ENCODE measurements at regions not wholly inside any gene's neighbourhood (a gene's known extent, or its start where the extent isn't known, plus 50 kb on each side); places are given as distances from the start of the nearest gene placed in this dataset.
A peak's percentile ranks its signal among the peaks of the same experiment; 100 is the strongest.

GRCh38 chr3:175965036-175965435, 1105.9 kb downstream of the NAALADL2 start:
- ChIA-PET POLR2A (ENCODE audit: unreplicated experiment) (no interaction called here), CTCF (no interaction called here)
- Histone ChIP-seq H3K9me3 (ENCODE audit: insufficient read depth, low read depth) (peaks cover 3% of the 10 kb centered on the region), H2AFZ (no peak overlapping the region), H3F3A (ENCODE audit: insufficient read depth, low read depth) (no peaks in the 10 kb centered on the region), H3K4me1 (replicated peaks; ENCODE audit: insufficient read depth) (no peaks in the 10 kb centered on the region), H3K9me2 (ENCODE audit: insufficient read depth) (no peaks in the 10 kb centered on the region), H4K20me1 (ENCODE audit: insufficient read depth) (no peaks in the 10 kb centered on the region), H3K27ac (no peak overlapping the region), H3K4me2 (no peak overlapping the region), H3K79me2 (ENCODE audit: low read depth) (no peaks in the 10 kb centered on the region), H3K4me3 (no peak overlapping the region), H3K27me3 (ENCODE audit: insufficient read depth, low read depth) (no peaks in the 10 kb centered on the region), H3K36me3 (ENCODE audit: low read depth) (no peaks in the 10 kb centered on the region)
- no peak for DNase-seq
- intact Hi-C loops (cut with micrococcal nuclease; ENCODE audit: unreplicated experiment): no loop called here
- no TSS peak for BruUV-seq (replicated peaks)
- no peak for TF ChIP-seq CTCF (conservative IDR thresholded peaks at IDR 0.05)
- TF ChIP-seq EZH2 (IDR thresholded peaks at IDR 0.05; ENCODE audit: low read depth): no peak

- Histone ChIP-seq H3K79me2 (ENCODE audit: low read depth) (no peaks in the 10 kb centered on the region), H3K4me3 (no peak overlapping the region), H4K20me1 (ENCODE audit: insufficient read depth) (no peaks in the 10 kb centered on the region), H3K4me1 (replicated peaks; ENCODE audit: insufficient read depth) (no peaks in the 10 kb centered on the region), H3F3A (ENCODE audit: insufficient read depth, low read depth) (no peaks in the 10 kb centered on the region), H3K9me2 (ENCODE audit: insufficient read depth) (no peaks in the 10 kb centered on the region), H3K27ac (no peak overlapping the region), H2AFZ (no peak overlapping the region), H3K9me3 (ENCODE audit: insufficient read depth, low read depth) (no peaks in the 10 kb centered on the region), H3K27me3 (ENCODE audit: insufficient read depth, low read depth) (no peaks in the 10 kb centered on the region), H3K4me2 (no peak overlapping the region), H3K36me3 (ENCODE audit: low read depth) (no peaks in the 10 kb centered on the region)
- no peak for DNase-seq
- ChIA-PET CTCF (interaction anchor here (1.1 kb wide), 1 partner anchor 473 kb away, joined by 5 read pairs; no protein-coding TSS in a partner anchor), POLR2A (ENCODE audit: unreplicated experiment) (no interaction called here)
- no TSS peak for BruUV-seq (replicated peaks)
- TF ChIP-seq CTCF (conservative IDR thresholded peaks at IDR 0.05) (no peak), EZH2 (IDR thresholded peaks at IDR 0.05; ENCODE audit: low read depth) (no peak)
- intact Hi-C loops (cut with micrococcal nuclease; ENCODE audit: unreplicated experiment): loop anchor here (1.0 to 10.0 kb wide), 3 partner anchors 473 to 980 kb away; no protein-coding TSS in a partner anchor
Observed at GRCh38 chr3:175957427-175957826, 1098.3 kb downstream of the NAALADL2 start.

- intact Hi-C loops (cut with micrococcal nuclease; ENCODE audit: unreplicated experiment): loop anchor here (1.0 to 10.0 kb wide), 3 partner anchors 473 to 980 kb away; no protein-coding TSS in a partner anchor
- H3K9me3 ChIP-seq (ENCODE audit: insufficient read depth, low read depth): no peaks in the 10 kb centered on the region
- H3K4me1 ChIP-seq (replicated peaks; ENCODE audit: insufficient read depth): no peaks in the 10 kb centered on the region
- no peak overlapping the region for H3K4me3 ChIP-seq
- no peak overlapping the region for H2AFZ ChIP-seq
- H3K27me3 ChIP-seq (ENCODE audit: insufficient read depth, low read depth): no peaks in the 10 kb centered on the region
- DNase-seq: peak in 1 of 2 experiments; percentile 43
- no peak overlapping the region for H3K27ac ChIP-seq
- H3K36me3 ChIP-seq (ENCODE audit: low read depth): no peaks in the 10 kb centered on the region
- BruUV-seq (replicated peaks): no TSS peak
- no peaks in the 10 kb centered on the region for H3K9me2 ChIP-seq (ENCODE audit: insufficient read depth)
- H3K4me2 ChIP-seq: no peak overlapping the region
- POLR2A ChIA-PET (ENCODE audit: unreplicated experiment): no interaction called here
- CTCF ChIA-PET: interaction anchor here (1.1 kb wide), 1 partner anchor 474 kb away, joined by 5 read pairs; no protein-coding TSS in a partner anchor
- H3F3A ChIP-seq (ENCODE audit: insufficient read depth, low read depth): no peaks in the 10 kb centered on the region
- TF ChIP-seq CTCF (conservative IDR thresholded peaks at IDR 0.05): peak; percentile 63
- no peak for TF ChIP-seq EZH2 (IDR thresholded peaks at IDR 0.05; ENCODE audit: low read depth)
- no peaks in the 10 kb centered on the region for H3K79me2 ChIP-seq (ENCODE audit: low read depth)
- no peaks in the 10 kb centered on the region for H4K20me1 ChIP-seq (ENCODE audit: insufficient read depth)
Observed at GRCh38 chr3:175956964-175957363, 1097.8 kb downstream of the NAALADL2 start.

Data from PC-9 (cell line).